ENCODE measurements at regions not wholly inside any gene's neighbourhood (a gene's known extent, or its start where the extent isn't known, plus 50 kb on each side); places are given as distances from the start of the nearest gene placed in this dataset.

GRCh38 chr1:184141361-184141880 lies 89.9 kb downstream of the TSEN15 start:
- no peak for DNase-seq (ENCODE audit: low read depth)

- DNase-seq (ENCODE audit: low read depth) = peak; percentile 14
These were observed 91.9 kb downstream of the TSEN15 start for GRCh38 chr1:184143449-184143848.

GRCh38 chr1:184145083-184145482 lies 93.6 kb downstream of the TSEN15 start:
- no peak for DNase-seq (ENCODE audit: low read depth)

- DNase-seq (ENCODE audit: low read depth) = no peak
These were observed 94.7 kb downstream of the TSEN15 start for GRCh38 chr1:184146202-184146601.

- peak; percentile 67 for DNase-seq (ENCODE audit: low read depth)
These were observed 99.4 kb downstream of the TSEN15 start for GRCh38 chr1:184150776-184151531.

- peak; percentile 10 for DNase-seq (ENCODE audit: low read depth)
These were observed 100.9 kb downstream of the TSEN15 start for GRCh38 chr1:184152434-184152898.

- no peak for DNase-seq (ENCODE audit: low read depth)
These were observed 101.4 kb downstream of the TSEN15 start for GRCh38 chr1:184152974-184153373.

GRCh38 chr1:184153731-184154130 lies 102.2 kb downstream of the TSEN15 start:
- DNase-seq (ENCODE audit: low read depth) = no peak

GRCh38 chr1:184156521-184157393 lies 105.2 kb downstream of the TSEN15 start:
- no peak for DNase-seq (ENCODE audit: low read depth)

GRCh38 chr1:184157394-184157742 lies 105.8 kb downstream of the TSEN15 start:
- DNase-seq (ENCODE audit: low read depth) = no peak

- DNase-seq (ENCODE audit: low read depth) = no peak
These were observed 107.6 kb downstream of the TSEN15 start for GRCh38 chr1:184158896-184159681.

- no peak for DNase-seq (ENCODE audit: low read depth)
These were observed 108.7 kb downstream of the TSEN15 start for GRCh38 chr1:184160236-184160635.

- peak; percentile 32 for DNase-seq (ENCODE audit: low read depth)
These were observed 109.7 kb downstream of the TSEN15 start for GRCh38 chr1:184161071-184161698.

- DNase-seq (ENCODE audit: low read depth) = no peak
These were observed 110.8 kb downstream of the TSEN15 start for GRCh38 chr1:184162281-184162680.

- DNase-seq (ENCODE audit: low read depth) = no peak
These were observed 112.3 kb downstream of the TSEN15 start for GRCh38 chr1:184163674-184164465.

GRCh38 chr1:184164536-184164935 lies 113.0 kb downstream of the TSEN15 start:
- no peak for DNase-seq (ENCODE audit: low read depth)

- no peak for DNase-seq (ENCODE audit: low read depth)
These were observed 115.0 kb downstream of the TSEN15 start for GRCh38 chr1:184166485-184166884.

- DNase-seq (ENCODE audit: low read depth) = no peak
These were observed 115.8 kb downstream of the TSEN15 start for GRCh38 chr1:184167352-184167751.

- DNase-seq (ENCODE audit: low read depth) = no peak
These were observed 119.2 kb downstream of the TSEN15 start for GRCh38 chr1:184170719-184171118.

- no peak for DNase-seq (ENCODE audit: low read depth)
These were observed 124.5 kb downstream of the TSEN15 start for GRCh38 chr1:184176058-184176457.

GRCh38 chr1:184181044-184181443 lies 129.5 kb downstream of the TSEN15 start:
- no peak for DNase-seq (ENCODE audit: low read depth)
